Esophagus (tissue), 2 donors: ENCODE measurements at regions not wholly inside any gene's neighbourhood (a gene's known extent, or its start where the extent isn't known, plus 50 kb on each side); places are given as distances from the start of the nearest gene placed in this dataset.
A peak's percentile ranks its signal among the peaks of the same experiment; 100 is the strongest.

Experiments
- H3K27ac ChIP-seq, 2 donors: one replicate each; pipeline ENCODE4 v1.5.1; 2013; ENCODE audit warnings: low read depth in 2 of 2, mild to moderate bottlenecking in 2 of 2, inconsistent platforms in 1 of 2, low read length in 1 of 2, moderate library complexity in 1 of 2
- H3K27me3 ChIP-seq, 2 donors: one replicate each; pipeline ENCODE4 v1.6.1; 2013; ENCODE audit warnings: low read length in 2 of 2, control low read depth in 1 of 2, mild to moderate bottlenecking in 1 of 2; ENCODE audit not compliant: insufficient read depth in 2 of 2, control insufficient read depth in 1 of 2
- H3K36me3 ChIP-seq, 2 donors: one replicate each; pipeline ENCODE4 v1.6.1; 2013; ENCODE audit warnings: low read length in 1 of 2; ENCODE audit not compliant: control insufficient read depth in 2 of 2, insufficient read depth in 2 of 2
- H3K4me1 ChIP-seq, 2 donors: one replicate each; pipeline ENCODE4 v1.6.1; 2013; ENCODE audit warnings: low read length in 1 of 2; ENCODE audit not compliant: control insufficient read depth in 2 of 2, insufficient read depth in 2 of 2
- H3K4me3 ChIP-seq, 2 donors: one replicate each; pipeline ENCODE4 v1.5.1; 2013; ENCODE audit warnings: low read length in 2 of 2, mild to moderate bottlenecking in 2 of 2, low read depth in 1 of 2, moderate library complexity in 1 of 2
- H3K9me3 ChIP-seq, 2 donors: one replicate each; pipeline ENCODE4 v1.6.1; 2013; ENCODE audit warnings: mild to moderate bottlenecking in 2 of 2, low read depth in 1 of 2, low read length in 1 of 2, moderate library complexity in 1 of 2; ENCODE audit not compliant: control insufficient read depth in 2 of 2, insufficient read depth in 1 of 2
- WGBS, 2 donors: extraction: QIAGEN DNeasy Blood & Tissue Kit; methylation state at CpG; one replicate each; pipeline ENCODE4 v1.1.7; 2013; 5-methylcytosine and 5-hydroxymethylcytosine counted together
- donor health status: healthy with polysubstance abuse.
- donor health status: Bipolar disorder and iron deficiency.

- Histone ChIP-seq H3K27ac (no peak overlapping the region), H3K9me3 (no peaks in the 10 kb centered on the region), H3K4me3 (no peak overlapping the region), H3K27me3 (no peaks in the 10 kb centered on the region), H3K4me1 (no peaks in the 10 kb centered on the region), H3K36me3 (no peaks in the 10 kb centered on the region)
- 56 to 79% methylated on average over 3 of the region's 3 CpGs for WGBS, 2 donors
Observed at GRCh38 chr5:35360671-35361070, 130.4 kb upstream of the PRLR start.

GRCh38 chr5:35359859-35360258 is 129.6 kb upstream of the PRLR start:
- H3K36me3 ChIP-seq: no peaks in the 10 kb centered on the region
- H3K4me3 ChIP-seq: no peak overlapping the region
- H3K4me1 ChIP-seq: no peaks in the 10 kb centered on the region
- H3K9me3 ChIP-seq: no peaks in the 10 kb centered on the region
- H3K27ac ChIP-seq: no peak overlapping the region
- H3K27me3 ChIP-seq: no peaks in the 10 kb centered on the region
- 79 to 81% methylated on average over 1 of the region's 1 CpG for WGBS, 2 donors

- no peaks in the 10 kb centered on the region for H3K36me3 ChIP-seq
- no peak overlapping the region for H3K27ac ChIP-seq
- no peak overlapping the region for H3K4me3 ChIP-seq
- WGBS, 2 donors: 95 to 98% methylated on average over 3 of the region's 3 CpGs
- no peaks in the 10 kb centered on the region for H3K27me3 ChIP-seq
- H3K9me3 ChIP-seq: peaks cover 0 to 3% of the 10 kb centered on the region in 2 donors
- H3K4me1 ChIP-seq: peaks cover 0 to 5% of the 10 kb centered on the region in 2 donors
Observed at GRCh38 chr5:35357973-35358372, 127.7 kb upstream of the PRLR start.

- Histone ChIP-seq H3K36me3 (no peaks in the 10 kb centered on the region), H3K27ac (no peak overlapping the region), H3K27me3 (no peaks in the 10 kb centered on the region), H3K9me3 (peaks cover 0 to 3% of the 10 kb centered on the region in 2 donors), H3K4me3 (no peak overlapping the region), H3K4me1 (peaks cover 0 to 5% of the 10 kb centered on the region in 2 donors)
- WGBS, 2 donors: 50 to 63% methylated on average over 4 of the region's 4 CpGs
Observed at GRCh38 chr5:35356725-35357124, 126.4 kb upstream of the PRLR start.

GRCh38 chr5:35354751-35355150 is 124.5 kb upstream of the PRLR start:
- Histone ChIP-seq H3K27me3 (no peaks in the 10 kb centered on the region), H3K4me3 (no peak overlapping the region), H3K9me3 (peaks cover 0 to 3% of the 10 kb centered on the region in 2 donors), H3K27ac (peak overlapping the region in 1 of 2 donors; percentile 84), H3K4me1 (peaks cover 0 to 5% of the 10 kb centered on the region in 2 donors), H3K36me3 (no peaks in the 10 kb centered on the region)
- 28 to 40% methylated on average over 3 of the region's 3 CpGs for WGBS, 2 donors

- no peak overlapping the region for H3K4me3 ChIP-seq
- no peaks in the 10 kb centered on the region for H3K4me1 ChIP-seq
- H3K27ac ChIP-seq: no peak overlapping the region
- WGBS, 2 donors: 64 to 83% methylated on average over 1 of the region's 1 CpG
- peaks cover 0 to 2% of the 10 kb centered on the region in 2 donors for H3K9me3 ChIP-seq
- peaks cover 0 to 2% of the 10 kb centered on the region in 2 donors for H3K36me3 ChIP-seq
- H3K27me3 ChIP-seq: no peaks in the 10 kb centered on the region
Observed at GRCh38 chr5:35345222-35345621, 114.9 kb upstream of the PRLR start.

- H3K36me3 ChIP-seq: peaks cover 0 to under 1% of the 10 kb centered on the region in 2 donors
- peaks cover 0 to 2% of the 10 kb centered on the region in 2 donors for H3K9me3 ChIP-seq
- no peak overlapping the region for H3K4me3 ChIP-seq
- no peaks in the 10 kb centered on the region for H3K4me1 ChIP-seq
- H3K27ac ChIP-seq: no peak overlapping the region
- no peaks in the 10 kb centered on the region for H3K27me3 ChIP-seq
Observed at GRCh38 chr5:35342664-35343063, 112.4 kb upstream of the PRLR start.

- WGBS, 2 donors: 83 to 84% methylated on average over 1 of the region's 1 CpG
- H3K4me3 ChIP-seq: no peak overlapping the region
- no peaks in the 10 kb centered on the region for H3K4me1 ChIP-seq
- no peak overlapping the region for H3K27ac ChIP-seq
- H3K27me3 ChIP-seq: no peaks in the 10 kb centered on the region
- peaks cover 0 to 2% of the 10 kb centered on the region in 2 donors for H3K9me3 ChIP-seq
- no peaks in the 10 kb centered on the region for H3K36me3 ChIP-seq
Observed at GRCh38 chr5:35341189-35341588, 110.9 kb upstream of the PRLR start.

GRCh38 chr5:35339616-35340100 is 109.4 kb upstream of the PRLR start:
- WGBS, 2 donors: 17 to 27% methylated on average over 1 of the region's 1 CpG
- no peak overlapping the region for H3K4me3 ChIP-seq
- H3K9me3 ChIP-seq: peaks cover 0 to 2% of the 10 kb centered on the region in 2 donors

GRCh38 chr5:35339006-35339405 is 108.7 kb upstream of the PRLR start:
- 96% methylated on average over 1 of the region's 1 CpG for WGBS, 2 donors
- Histone ChIP-seq H3K27ac (no peak overlapping the region), H3K27me3 (no peaks in the 10 kb centered on the region), H3K36me3 (no peaks in the 10 kb centered on the region), H3K4me1 (no peaks in the 10 kb centered on the region), H3K4me3 (no peak overlapping the region), H3K9me3 (peaks cover 0 to 2% of the 10 kb centered on the region in 2 donors)

More at GRCh38 chr5:35339616-35340100, 109.4 kb upstream of the PRLR start:
- Histone ChIP-seq H3K36me3 (no peaks in the 10 kb centered on the region), H3K27ac (no peak overlapping the region), H3K4me1 (no peaks in the 10 kb centered on the region), H3K27me3 (no peaks in the 10 kb centered on the region)
